Kidney (tissue), 13 donors: ENCODE measurements at regions not wholly inside any gene's neighbourhood (a gene's known extent, or its start where the extent isn't known, plus 50 kb on each side); places are given as distances from the start of the nearest gene placed in this dataset.

Source experiments
- DNase-seq, 5 donors: peaks; one replicate each; pipeline ENCODE4 v3.0.0-alpha.2; 2013 to 2020
- FAIRE-seq: peaks from 2 replicates; lab custom pipeline; 2012; peaks lifted over from hg19 to GRCh38; lab: Jason Lieb, UNC
- H3K27ac ChIP-seq, 2 donors: one replicate each; pipeline ENCODE4 v1.7.0; 2013; ENCODE audit warnings: low read depth in 2 of 2, low read length in 2 of 2, inconsistent platforms in 1 of 2
- H3K27me3 ChIP-seq: one replicate; pipeline ENCODE4 v1.7.1; 2013; ENCODE audit warnings: low read length, inconsistent platforms; ENCODE audit not compliant: control insufficient read depth, insufficient read depth
- H3K36me3 ChIP-seq, 3 donors: one replicate each; pipeline versions ENCODE4 v1.7.0 to v1.7.1; 2013; ENCODE audit warnings: low read length in 3 of 3, control low read depth in 1 of 3, inconsistent platforms in 1 of 3; ENCODE audit not compliant: insufficient read depth in 3 of 3, control insufficient read depth in 2 of 3
- H3K4me1 ChIP-seq, 3 donors: one replicate each; pipeline versions ENCODE4 v1.7.0 to v1.7.1; 2013; ENCODE audit warnings: low read length in 3 of 3, inconsistent platforms in 1 of 3, low read depth in 1 of 3; ENCODE audit not compliant: control insufficient read depth in 2 of 3, insufficient read depth in 2 of 3
- H3K4me3 ChIP-seq, 3 donors: one replicate each; pipeline versions ENCODE4 v1.7.0 to v1.8.1; 2013; ENCODE audit warnings: low read length in 3 of 3, control low read depth in 1 of 3, inconsistent platforms in 1 of 3
- H3K9ac ChIP-seq, 3 donors: one replicate each; pipeline versions ENCODE4 v1.7.0 to v1.7.1; 2013; ENCODE audit warnings: low read length in 3 of 3, control low read depth in 1 of 3, inconsistent platforms in 1 of 3
- H3K9me3 ChIP-seq, 3 donors: one replicate each; pipeline versions ENCODE4 v1.7.0 to v1.7.1; 2013; ENCODE audit warnings: low read length in 3 of 3, control low read depth in 1 of 3, inconsistent platforms in 1 of 3; ENCODE audit not compliant: control insufficient read depth in 2 of 3, insufficient read depth in 1 of 3
- intact Hi-C: fragments of 100-400 bp; cut with DNase I; formaldehyde crosslinking; loops from one replicate; pipeline ENCODE4 v1.11.1; 2022
- TF ChIP-seq, protein P1 (sequence below): IDR thresholded peaks from 3 replicates; pipeline ENCODE4 v1.5.1; 2012; ENCODE audit warnings: mild to moderate bottlenecking, moderate library complexity, borderline replicate concordance; ENCODE audit not compliant: insufficient read depth; ENCODE audit errors: extremely low read depth
- donor health status: control.
- donor health status: control.
- donor health status: control.
- donor health status: control.
- donor health status: control.
- donor health status: DM: yes; HTN: yes; CAD: no.
- donor health status: Normal renal cell carcinoma (clear cell type).

DNA sequence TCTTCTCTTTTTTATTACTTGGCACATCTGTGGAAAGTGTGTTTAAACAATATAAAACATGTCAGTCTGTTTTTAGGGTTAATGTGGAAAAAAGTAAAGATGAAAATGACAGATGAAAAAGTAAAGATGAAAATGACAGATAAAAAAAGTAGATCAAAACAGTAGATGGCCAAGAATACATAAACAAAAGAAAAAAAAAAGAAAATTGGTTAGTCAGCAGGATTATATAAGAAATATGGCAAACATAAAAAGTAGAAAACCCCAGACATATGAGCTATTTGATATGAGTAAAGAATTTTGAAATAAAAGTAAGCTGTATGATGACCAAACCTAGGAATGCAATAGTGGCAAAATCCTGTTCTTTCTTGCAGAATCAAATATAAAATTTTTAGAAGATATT, 365.7 kb upstream of the AKR1E2 start:
- H3K27me3 ChIP-seq = no peaks in the 10 kb centered on the region
- FAIRE-seq (peak; percentile 17), DNase-seq (no peak)
- no peak overlapping the region for H3K9ac ChIP-seq
- H3K4me1 ChIP-seq = no peaks in the 10 kb centered on the region
- TF ChIP-seq, protein P1, sequence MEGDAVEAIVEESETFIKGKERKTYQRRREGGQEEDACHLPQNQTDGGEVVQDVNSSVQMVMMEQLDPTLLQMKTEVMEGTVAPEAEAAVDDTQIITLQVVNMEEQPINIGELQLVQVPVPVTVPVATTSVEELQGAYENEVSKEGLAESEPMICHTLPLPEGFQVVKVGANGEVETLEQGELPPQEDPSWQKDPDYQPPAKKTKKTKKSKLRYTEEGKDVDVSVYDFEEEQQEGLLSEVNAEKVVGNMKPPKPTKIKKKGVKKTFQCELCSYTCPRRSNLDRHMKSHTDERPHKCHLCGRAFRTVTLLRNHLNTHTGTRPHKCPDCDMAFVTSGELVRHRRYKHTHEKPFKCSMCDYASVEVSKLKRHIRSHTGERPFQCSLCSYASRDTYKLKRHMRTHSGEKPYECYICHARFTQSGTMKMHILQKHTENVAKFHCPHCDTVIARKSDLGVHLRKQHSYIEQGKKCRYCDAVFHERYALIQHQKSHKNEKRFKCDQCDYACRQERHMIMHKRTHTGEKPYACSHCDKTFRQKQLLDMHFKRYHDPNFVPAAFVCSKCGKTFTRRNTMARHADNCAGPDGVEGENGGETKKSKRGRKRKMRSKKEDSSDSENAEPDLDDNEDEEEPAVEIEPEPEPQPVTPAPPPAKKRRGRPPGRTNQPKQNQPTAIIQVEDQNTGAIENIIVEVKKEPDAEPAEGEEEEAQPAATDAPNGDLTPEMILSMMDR = no peak
- H3K9me3 ChIP-seq = no peaks in the 10 kb centered on the region
- no peak overlapping the region for H3K4me3 ChIP-seq
- intact Hi-C loops = no loop called here
- no peak overlapping the region for H3K27ac ChIP-seq
- H3K36me3 ChIP-seq = no peaks in the 10 kb centered on the region

DNA sequence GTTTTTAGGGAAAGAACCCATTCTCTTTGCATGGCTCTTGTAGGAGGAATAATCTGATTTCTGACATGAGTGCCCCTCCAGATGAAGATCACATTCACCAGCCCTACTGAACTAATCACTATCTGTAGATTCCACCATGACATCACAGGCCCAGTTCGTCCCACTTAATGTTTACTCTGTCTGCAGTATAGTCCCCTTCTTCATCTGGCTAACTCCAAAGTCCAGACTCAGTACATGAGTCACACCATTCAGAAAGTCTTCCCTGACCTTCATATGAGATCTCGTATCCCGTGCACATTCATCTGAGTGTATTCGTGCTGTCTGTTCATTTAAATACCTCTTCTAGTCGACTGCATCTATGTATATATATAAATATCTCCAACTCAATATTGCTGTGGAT, 366.5 kb upstream of the AKR1E2 start:
- TF ChIP-seq, protein P1 = no peak
- FAIRE-seq (no peak), DNase-seq (no peak)
- Histone ChIP-seq H3K36me3 (no peaks in the 10 kb centered on the region), H3K4me3 (no peak overlapping the region), H3K9ac (no peak overlapping the region), H3K27ac (no peak overlapping the region), H3K27me3 (no peaks in the 10 kb centered on the region), H3K4me1 (no peaks in the 10 kb centered on the region), H3K9me3 (no peaks in the 10 kb centered on the region)
- intact Hi-C loops = no loop called here

DNA sequence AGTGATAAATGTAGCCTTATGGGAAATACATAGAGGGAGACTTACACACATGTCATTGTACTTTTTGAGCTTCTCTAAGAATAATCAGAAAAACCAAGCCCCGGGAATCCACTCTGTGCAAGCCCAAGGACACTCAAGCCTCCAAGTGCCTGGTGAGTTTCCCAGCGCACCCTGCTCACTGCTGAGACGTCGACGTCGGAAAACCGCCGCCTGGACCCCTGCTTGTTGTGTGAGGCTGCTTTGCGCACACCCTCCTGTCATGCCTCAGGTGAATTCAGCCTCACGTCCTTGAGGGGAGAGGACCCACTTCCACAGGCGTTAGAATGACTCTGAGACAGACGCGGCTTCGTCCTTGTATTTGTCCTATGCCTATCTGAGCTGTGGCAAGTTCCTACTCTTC, 368.4 kb upstream of the AKR1E2 start:
- Histone ChIP-seq H3K9me3 (no peaks in the 10 kb centered on the region), H3K4me1 (no peaks in the 10 kb centered on the region), H3K4me3 (no peak overlapping the region), H3K36me3 (no peaks in the 10 kb centered on the region), H3K27ac (no peak overlapping the region), H3K27me3 (no peaks in the 10 kb centered on the region), H3K9ac (no peak overlapping the region)
- no peak for FAIRE-seq
- peak in 1 of 5 donors; percentile 48 for DNase-seq
- TF ChIP-seq, protein P1 = no peak
- intact Hi-C loops = no loop called here

DNA sequence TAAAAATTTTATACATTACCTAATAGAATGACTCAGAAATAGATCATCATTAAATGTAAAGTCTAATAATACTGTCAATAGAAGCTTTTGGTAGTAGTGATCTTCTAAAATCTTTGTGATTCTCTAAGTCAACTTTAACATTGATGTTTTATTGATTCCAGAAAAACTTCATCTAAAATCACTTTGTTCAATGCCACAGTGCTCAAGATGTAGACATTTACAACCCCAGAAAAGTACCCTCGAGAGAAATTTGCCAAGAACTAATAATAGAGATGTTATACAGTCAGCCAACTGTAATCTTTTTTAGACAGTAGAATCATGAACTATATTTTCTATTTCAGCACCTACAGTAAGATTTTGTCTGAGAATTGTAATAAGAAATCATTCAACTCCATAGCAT, 369.2 kb upstream of the AKR1E2 start:
- H3K36me3 ChIP-seq = no peaks in the 10 kb centered on the region
- no peak overlapping the region for H3K9ac ChIP-seq
- no peaks in the 10 kb centered on the region for H3K27me3 ChIP-seq
- no peak overlapping the region for H3K27ac ChIP-seq
- no peaks in the 10 kb centered on the region for H3K4me1 ChIP-seq
- DNase-seq (no peak), FAIRE-seq (no peak)
- no peaks in the 10 kb centered on the region for H3K9me3 ChIP-seq
- no peak overlapping the region for H3K4me3 ChIP-seq
- intact Hi-C loops = no loop called here
- TF ChIP-seq, protein P1 = no peak
